Fibroblast of pulmonary artery (primary cell): ENCODE measurements at regions not wholly inside any gene's neighbourhood (a gene's known extent, or its start where the extent isn't known, plus 50 kb on each side); places are given as distances from the start of the nearest gene placed in this dataset.

Experiments used
- DNase-seq: peaks from one replicate; pipeline ENCODE4 v3.0.0-alpha.2; 2010; ENCODE audit warnings: low read depth
- H3K4me3 ChIP-seq: replicated peaks from 2 replicates; pipeline ENCODE4 v1.5.1; 2011; ENCODE audit warnings: low read depth, mild to moderate bottlenecking, control low read depth, low read length, moderate library complexity
- CTCF ChIP-seq: IDR thresholded peaks from 2 replicates; pipeline ENCODE4 v1.5.1; 2011; ENCODE audit warnings: mild to moderate bottlenecking, control low read depth, low read length, inconsistent platforms; ENCODE audit errors: missing control alignments

GRCh38 chr5:4159681-4160080, 564.0 kb downstream of the IRX1 start:
- H3K4me3 ChIP-seq, result no peak overlapping the region
- no peak for TF ChIP-seq CTCF
- DNase-seq, result no peak

GRCh38 chr5:4164167-4164566, 568.5 kb downstream of the IRX1 start:
- no peak for DNase-seq
- TF ChIP-seq CTCF, result no peak

GRCh38 chr5:4180703-4181102, 585.1 kb downstream of the IRX1 start:
- TF ChIP-seq CTCF, result no peak
- H3K4me3 ChIP-seq, result no peak overlapping the region
- no peak for DNase-seq

More at GRCh38 chr5:4164167-4164566, 568.5 kb downstream of the IRX1 start:
- no peak overlapping the region for H3K4me3 ChIP-seq

- TF ChIP-seq CTCF, result no peak
- H3K4me3 ChIP-seq, result no peak overlapping the region
- DNase-seq, result no peak
These were observed 586.5 kb downstream of the IRX1 start for GRCh38 chr5:4182144-4182543.

- TF ChIP-seq CTCF, result no peak
- H3K4me3 ChIP-seq, result no peak overlapping the region
- DNase-seq, result no peak
These were observed 589.5 kb downstream of the IRX1 start for GRCh38 chr5:4185127-4185526.

GRCh38 chr5:4188704-4189103, 593.1 kb downstream of the IRX1 start:
- no peak for DNase-seq
- H3K4me3 ChIP-seq, result no peak overlapping the region
- no peak for TF ChIP-seq CTCF

- DNase-seq, result no peak
- no peak for TF ChIP-seq CTCF
- no peak overlapping the region for H3K4me3 ChIP-seq
These were observed 593.7 kb downstream of the IRX1 start for GRCh38 chr5:4189317-4189716.
